ENCODE measurements at regions not wholly inside any gene's neighbourhood (a gene's known extent, or its start where the extent isn't known, plus 50 kb on each side); places are given as distances from the start of the nearest gene placed in this dataset.

DNA sequence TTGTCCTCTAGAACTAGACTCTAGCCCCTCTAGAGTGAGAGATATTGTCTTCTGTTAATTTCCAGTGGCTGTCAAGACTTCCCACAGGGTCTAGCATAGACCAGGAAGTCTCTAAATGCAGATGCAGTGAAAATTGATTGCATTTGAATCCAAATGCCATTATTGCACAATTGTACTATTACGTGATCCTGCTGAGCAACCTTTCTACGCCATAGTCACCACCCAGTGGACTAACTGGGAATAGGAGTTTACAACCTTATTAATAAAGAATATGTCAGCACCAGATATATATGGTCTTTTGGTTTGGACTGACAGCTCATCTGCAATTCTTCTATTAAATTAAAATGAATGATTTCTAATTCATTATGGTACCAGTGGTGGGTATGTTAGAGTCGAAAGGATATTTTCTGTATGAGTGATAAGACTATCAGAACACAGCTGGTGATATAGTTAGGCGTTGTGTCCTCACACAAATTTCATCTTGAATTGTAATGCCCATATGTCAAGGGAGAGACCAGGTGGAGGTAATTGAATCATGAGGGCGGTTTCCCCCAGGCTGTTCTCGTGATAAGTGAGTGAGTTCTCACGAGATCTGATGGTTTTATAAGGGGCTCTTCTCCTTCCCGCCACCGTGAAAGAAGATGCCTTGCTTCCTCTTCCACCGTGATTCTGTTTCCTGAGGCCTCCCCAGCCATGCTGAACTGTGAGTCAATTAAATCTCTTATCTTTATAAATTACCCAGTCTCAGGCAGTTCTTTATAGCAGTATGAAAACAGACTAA lies 138.9 kb upstream of the CA10 start:
- CTCF ChIA-PET (ENCODE audit: low intra/inter-chr PET ratio, low total read pairs), result no interaction called here
- DNase-seq (ENCODE audit: low spot score), result peak; percentile 5
- in situ Hi-C loops (cut with HindIII; ENCODE audit: extremely low pct_ligation_motif_present, low pct_unique_long_range_greater_than_20kb), result no loop called here

DNA sequence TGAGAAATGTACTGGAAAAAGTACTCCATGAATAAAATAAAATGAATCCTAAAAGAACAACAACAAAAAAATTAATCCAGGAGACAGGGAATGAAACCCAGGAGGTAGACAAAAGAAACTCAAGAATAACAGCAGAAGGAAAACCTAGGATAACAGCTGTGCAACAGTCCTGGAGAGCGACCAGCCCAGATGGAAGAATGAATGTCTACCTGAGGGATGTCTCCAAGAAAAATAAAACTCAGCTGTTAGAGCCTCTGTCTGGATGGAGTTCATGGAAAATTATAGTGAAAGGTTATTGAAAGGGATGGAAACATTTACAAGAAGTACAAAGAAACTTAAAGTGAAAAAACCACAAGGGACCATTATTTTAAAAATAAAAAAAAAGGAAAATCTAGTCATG lies 135.8 kb upstream of the CA10 start:
- CTCF ChIA-PET (ENCODE audit: low intra/inter-chr PET ratio, low total read pairs), result no interaction called here
- Histone ChIP-seq H3K9ac (ENCODE audit: insufficient read depth, low read depth, low read length) (no peak overlapping the region), H3K4me2 (ENCODE audit: low read depth, low read length) (no peak overlapping the region), H3K27me3 (ENCODE audit: control insufficient read depth in 1 of 2, insufficient read depth in 2 of 2, low read length in 2 of 2) (no peaks in the 10 kb centered on the region), H3K36me3 (replicated peaks in 1 of 2; ENCODE audit: control insufficient read depth in 1 of 2, insufficient read depth in 2 of 2, low read length in 2 of 2) (no peaks in the 10 kb centered on the region), H3K9me3 (ENCODE audit: low read length) (no peaks in the 10 kb centered on the region), H3K27ac (ENCODE audit: extremely low read length, insufficient read depth, low read length) (no peak overlapping the region), H4K20me1 (ENCODE audit: insufficient read depth, low read length) (no peaks in the 10 kb centered on the region), H2AFZ (ENCODE audit: low read length) (no peak overlapping the region), H3K4me1 (ENCODE audit: insufficient read depth, low read length) (no peaks in the 10 kb centered on the region), H3K4me3 (replicated peaks in 1 of 3; ENCODE audit: insufficient read depth in 1 of 3, low read depth in 2 of 3, low read length in 3 of 3) (no peak overlapping the region), H3K79me2 (ENCODE audit: insufficient read depth, low read length) (no peaks in the 10 kb centered on the region)
- DNase-seq (ENCODE audit: low spot score), result no peak
- no TSS peak for BruUV-seq (replicated peaks)
- intact Hi-C loops (cut with micrococcal nuclease; ENCODE audit: unreplicated experiment) (no loop called here), in situ Hi-C loops (cut with HindIII; ENCODE audit: extremely low pct_ligation_motif_present, low pct_unique_long_range_greater_than_20kb) (no loop called here)
- 0% methylated on average over 1 of the region's 1 CpG for WGBS (ENCODE audit: low lambda C conversion rate)
- ATAC-seq, result no peak
- no peak for FAIRE-seq
- POLR2A ChIA-PET, result no interaction called here
- TF ChIP-seq ZBTB7B (CRISPR knock-in tag; IDR thresholded peaks at IDR 0.05), result no peak
- TF ChIP-seq ZNF263 (CRISPR knock-in tag; IDR thresholded peaks at IDR 0.05), result no peak
- TF ChIP-seq ZBTB26 (CRISPR knock-in tag; IDR thresholded peaks at IDR 0.05; ENCODE audit: borderline replicate concordance), result no peak
- TF ChIP-seq TEF (CRISPR knock-in tag; IDR thresholded peaks at IDR 0.05), result no peak
- no peak for TF ChIP-seq ZNF703 (CRISPR knock-in tag; IDR thresholded peaks at IDR 0.05; ENCODE audit: borderline replicate concordance)
- TF ChIP-seq TBL1XR1 (IDR thresholded peaks at IDR 0.05; ENCODE audit: borderline replicate concordance, low read length, partially characterized antibody), result no peak
- no peak for TF ChIP-seq ZNF251 (CRISPR knock-in tag; IDR thresholded peaks at IDR 0.05)
- TF ChIP-seq EEA1 (CRISPR knock-in tag; IDR thresholded peaks at IDR 0.05; ENCODE audit: borderline replicate concordance), result no peak
- no peak for TF ChIP-seq ZNF773 (CRISPR knock-in tag; IDR thresholded peaks at IDR 0.05; ENCODE audit: borderline replicate concordance)
- TF ChIP-seq ELF3 (CRISPR knock-in tag; IDR thresholded peaks at IDR 0.05), result no peak
- TF ChIP-seq HMGA1 (CRISPR knock-in tag; conservative IDR thresholded peaks at IDR 0.05), result no peak

More for the DNA sequence above, 138.9 kb upstream of the CA10 start:
- Histone ChIP-seq H3K9ac (ENCODE audit: insufficient read depth, low read depth, low read length) (no peak overlapping the region), H3K4me3 (replicated peaks in 1 of 3; ENCODE audit: insufficient read depth in 1 of 3, low read depth in 2 of 3, low read length in 3 of 3) (no peak overlapping the region), H4K20me1 (ENCODE audit: insufficient read depth, low read length) (no peaks in the 10 kb centered on the region), H3K36me3 (replicated peaks in 1 of 2; ENCODE audit: control insufficient read depth in 1 of 2, insufficient read depth in 2 of 2, low read length in 2 of 2) (no peaks in the 10 kb centered on the region), H2AFZ (ENCODE audit: low read length) (no peak overlapping the region), H3K27me3 (ENCODE audit: control insufficient read depth in 1 of 2, insufficient read depth in 2 of 2, low read length in 2 of 2) (no peaks in the 10 kb centered on the region), H3K27ac (ENCODE audit: extremely low read length, insufficient read depth, low read length) (no peak overlapping the region), H3K4me2 (ENCODE audit: low read depth, low read length) (no peak overlapping the region), H3K79me2 (ENCODE audit: insufficient read depth, low read length) (no peaks in the 10 kb centered on the region), H3K9me3 (ENCODE audit: low read length) (no peaks in the 10 kb centered on the region), H3K4me1 (ENCODE audit: insufficient read depth, low read length) (no peaks in the 10 kb centered on the region)
- ATAC-seq (peak; percentile 36; the same call in 2 of the 3 replicates), FAIRE-seq (no peak)
- TF ChIP-seq CEBPB (IDR thresholded peaks at IDR 0.05; ENCODE audit: borderline replicate concordance, low read depth, low read length) (peak; percentile 90), CEBPG (CRISPR knock-in tag; IDR thresholded peaks at IDR 0.05) (peak; percentile 73), ZBTB26 (CRISPR knock-in tag; IDR thresholded peaks at IDR 0.05; ENCODE audit: borderline replicate concordance) (no peak), ZNF619 (CRISPR knock-in tag; IDR thresholded peaks at IDR 0.05) (no peak), MYNN (CRISPR knock-in tag; IDR thresholded peaks at IDR 0.05; ENCODE audit: low read depth) (no peak), SMC3 (IDR thresholded peaks at IDR 0.05; ENCODE audit: low read length) (peak; percentile 18; the same call in 1 of the 2 replicates), ZNF354B (CRISPR knock-in tag; IDR thresholded peaks at IDR 0.05) (no peak), ZNF878 (CRISPR knock-in tag; IDR thresholded peaks at IDR 0.05) (no peak)
- WGBS (ENCODE audit: low lambda C conversion rate), result 5% methylated on average over 10 of the region's 10 CpGs
- POLR2A ChIA-PET, result no interaction called here
- intact Hi-C loops (cut with micrococcal nuclease; ENCODE audit: unreplicated experiment), result loop anchor here (2.0 kb wide), 1 partner anchor 127 kb away; no protein-coding TSS in a partner anchor
- no TSS peak for BruUV-seq (replicated peaks)

Data from HepG2 (cell line).